ELF-1 (cell line): ENCODE measurements at regions not wholly inside any gene's neighbourhood (a gene's known extent, or its start where the extent isn't known, plus 50 kb on each side); places are given as distances from the start of the nearest gene placed in this dataset.
A peak's percentile ranks its signal among the peaks of the same experiment; 100 is the strongest.

Source experiments
- DNase-seq: peaks from one replicate; pipeline ENCODE4 v3.0.0-alpha.2; 2016; ENCODE audit warnings: low read depth, low spot score

- no peak for DNase-seq
These were observed 277.8 kb downstream of the EPM2A start for GRCh38 chr6:145457556-145457955.

- DNase-seq: no peak
These were observed 266.8 kb downstream of the EPM2A start for GRCh38 chr6:145468534-145468933.

- DNase-seq: no peak
These were observed 266.3 kb downstream of the EPM2A start for GRCh38 chr6:145469021-145469420.

GRCh38 chr6:145475794-145476396 is 259.4 kb downstream of the EPM2A start:
- no peak for DNase-seq

GRCh38 chr6:145480024-145480423 is 255.3 kb downstream of the EPM2A start:
- DNase-seq: no peak

- DNase-seq: no peak
These were observed 251.9 kb downstream of the EPM2A start for GRCh38 chr6:145483191-145483996.

GRCh38 chr6:145485288-145485687 is 250.0 kb downstream of the EPM2A start:
- no peak for DNase-seq

- DNase-seq: no peak
These were observed 249.0 kb downstream of the EPM2A start for GRCh38 chr6:145486306-145486705.

- no peak for DNase-seq
These were observed 245.7 kb downstream of the EPM2A start for GRCh38 chr6:145489583-145489982.

GRCh38 chr6:145490068-145490467 is 245.3 kb downstream of the EPM2A start:
- DNase-seq: no peak

GRCh38 chr6:145491126-145491525 is 244.2 kb downstream of the EPM2A start:
- peak; percentile 9 for DNase-seq

GRCh38 chr6:145497006-145497405 is 238.3 kb downstream of the EPM2A start:
- DNase-seq: no peak

- DNase-seq: no peak
These were observed 236.9 kb downstream of the EPM2A start for GRCh38 chr6:145498425-145498824.

- no peak for DNase-seq
These were observed 232.9 kb downstream of the EPM2A start for GRCh38 chr6:145502416-145502815.

- no peak for DNase-seq
These were observed 229.2 kb downstream of the EPM2A start for GRCh38 chr6:145506136-145506535.

GRCh38 chr6:145506565-145506964 is 228.8 kb downstream of the EPM2A start:
- DNase-seq: no peak

GRCh38 chr6:145507239-145507638 is 228.1 kb downstream of the EPM2A start:
- no peak for DNase-seq

GRCh38 chr6:145508107-145508506 is 227.2 kb downstream of the EPM2A start:
- DNase-seq: peak; percentile 14

- no peak for DNase-seq
These were observed 217.8 kb downstream of the EPM2A start for GRCh38 chr6:145517492-145517891.

GRCh38 chr6:145525038-145525437 is 210.3 kb downstream of the EPM2A start:
- no peak for DNase-seq

GRCh38 chr6:145529582-145529981 is 205.7 kb downstream of the EPM2A start:
- DNase-seq: no peak

GRCh38 chr6:145530454-145530853 is 204.9 kb downstream of the EPM2A start:
- no peak for DNase-seq

GRCh38 chr6:145531032-145531431 is 204.3 kb downstream of the EPM2A start:
- DNase-seq: peak; percentile 21
